T-helper 2 cell (primary cell): ENCODE measurements at regions not wholly inside any gene's neighbourhood (a gene's known extent, or its start where the extent isn't known, plus 50 kb on each side); places are given as distances from the start of the nearest gene placed in this dataset.
"Not testable (repeated sequence)": the region's sequence is repeated elsewhere in the genome, so short reads cannot be mapped to it uniquely, and the experiment has no call there.

Experiments used
- DNase-seq, 5 experiments: peaks; one replicate each; pipeline versions ENCODE4 v3.0.0 to v3.0.0-alpha.2; 2012 to 2022

GRCh38 chr6:137545073-137545472, 50.9 kb upstream of the OLIG3 start:
- DNase-seq = no peak

GRCh38 chr6:137547186-137547585, 53.0 kb upstream of the OLIG3 start:
- DNase-seq = no peak

- no peak for DNase-seq
These were observed 53.4 kb upstream of the OLIG3 start for GRCh38 chr6:137547601-137548000.

- DNase-seq = no peak
These were observed 54.9 kb upstream of the OLIG3 start for GRCh38 chr6:137549106-137549505.

GRCh38 chr6:137550535-137550934, 56.3 kb upstream of the OLIG3 start:
- no peak for DNase-seq

GRCh38 chr6:137552146-137552545, 58.0 kb upstream of the OLIG3 start:
- DNase-seq = no peak

GRCh38 chr6:137552809-137553208, 58.6 kb upstream of the OLIG3 start:
- no peak for DNase-seq

GRCh38 chr6:137559521-137560183, 65.5 kb upstream of the OLIG3 start:
- peak in 2 of 5 experiments; percentile 73 to 84 for DNase-seq

- no peak for DNase-seq
These were observed 66.0 kb upstream of the OLIG3 start for GRCh38 chr6:137560184-137560563.

GRCh38 chr6:137568067-137568466, 73.9 kb upstream of the OLIG3 start:
- no peak for DNase-seq

- no peak for DNase-seq
These were observed 76.2 kb upstream of the OLIG3 start for GRCh38 chr6:137570393-137570792.

GRCh38 chr6:137571854-137572253, 77.7 kb upstream of the OLIG3 start:
- DNase-seq = peak; percentile 12 to 63 (median 48)

- DNase-seq = no peak
These were observed 79.5 kb upstream of the OLIG3 start for GRCh38 chr6:137573739-137574138.

- DNase-seq = no peak
These were observed 85.4 kb upstream of the OLIG3 start for GRCh38 chr6:137579612-137580011.

GRCh38 chr6:137581019-137581707, 87.0 kb upstream of the OLIG3 start:
- DNase-seq = no peak

GRCh38 chr6:137583519-137583918, 89.3 kb upstream of the OLIG3 start:
- not testable (repeated sequence) for DNase-seq

- DNase-seq = no peak
These were observed 94.3 kb upstream of the OLIG3 start for GRCh38 chr6:137588472-137588871.

GRCh38 chr6:137589067-137589848, 95.1 kb upstream of the OLIG3 start:
- DNase-seq = peak in 4 of 5 experiments; percentile 25 to 96 (median 56)

- DNase-seq = no peak
These were observed 96.5 kb upstream of the OLIG3 start for GRCh38 chr6:137590684-137591083.

GRCh38 chr6:137601471-137601870, 107.3 kb upstream of the OLIG3 start:
- DNase-seq = no peak

GRCh38 chr6:137602313-137603197, 108.4 kb upstream of the OLIG3 start:
- no peak for DNase-seq

GRCh38 chr6:137610702-137611101, 116.5 kb upstream of the OLIG3 start:
- DNase-seq = no peak

GRCh38 chr6:137623293-137623692, 129.1 kb upstream of the OLIG3 start:
- no peak for DNase-seq
